SK-N-SH (cell line): ENCODE measurements at regions not wholly inside any gene's neighbourhood (a gene's known extent, or its start where the extent isn't known, plus 50 kb on each side); places are given as distances from the start of the nearest gene placed in this dataset.

Experiments used
- CTCF ChIP-seq: fragments of 200-600 bp; sonication (generic); IDR thresholded peaks from 2 replicates; pipeline ENCODE4 v1.6.1; 2017; ENCODE audit warnings: antibody characterized with exemption, mild to moderate bottlenecking, moderate library complexity
- EP300 ChIP-seq, 2 experiments: IDR thresholded peaks; 2 replicates each; pipeline versions ENCODE4 v1.4.0 to v1.6.1; 2012; ENCODE audit warnings: borderline replicate concordance in 1 of 2, low read depth in 1 of 2, low read length in 1 of 2
- EZH2phosphoT487 ChIP-seq: fragments of 200-600 bp; sonication (generic); IDR thresholded peaks from 2 replicates; pipeline ENCODE4 v1.6.1; 2017; ENCODE audit warnings: low read depth, mixed run types, mild to moderate bottlenecking, antibody characterized with exemption, moderate library complexity, borderline replicate concordance
- GATA2 ChIP-seq: sonication (generic); formaldehyde crosslinking; IDR thresholded peaks from 2 replicates; pipeline ENCODE4 v1.5.0; 2020; ENCODE audit warnings: mild to moderate bottlenecking, missing genetic modification reagents
- REST ChIP-seq: IDR thresholded peaks from 2 replicates; pipeline ENCODE4 v1.6.1; 2012; ENCODE audit warnings: mild to moderate bottlenecking, low read depth, low read length, moderate library complexity
- RFX5 ChIP-seq: IDR thresholded peaks from 2 replicates; pipeline ENCODE4 v1.6.1; 2012; ENCODE audit warnings: mild to moderate bottlenecking, improper control_type of control experiment, low read length
- RXRA ChIP-seq: IDR thresholded peaks from 2 replicates; pipeline ENCODE4 v1.4.0; 2012; ENCODE audit warnings: low read depth, mild to moderate bottlenecking, borderline replicate concordance
- SIN3A ChIP-seq: IDR thresholded peaks from 2 replicates; pipeline ENCODE4 v1.6.1; 2012; ENCODE audit warnings: low read depth, mild to moderate bottlenecking, low read length, moderate library complexity, borderline replicate concordance
- TEAD4 ChIP-seq: IDR thresholded peaks from 2 replicates; pipeline ENCODE4 v1.4.0; 2012; ENCODE audit warnings: mild to moderate bottlenecking, borderline replicate concordance; ENCODE audit not compliant: insufficient read depth
- YY1 ChIP-seq: IDR thresholded peaks from 2 replicates; pipeline ENCODE4 v1.4.0; 2012; ENCODE audit warnings: low read depth, mild to moderate bottlenecking
- TF ChIP-seq, protein P1 (sequence below): IDR thresholded peaks from 2 replicates; pipeline ENCODE4; 2012

- TF ChIP-seq CTCF (no peak), YY1 (no peak), RFX5 (no peak), GATA2 (no peak), REST (no peak), RXRA (no peak), EZH2phosphoT487 (no peak), EP300 (IDR thresholded peaks at IDR 0.05; ENCODE audit: borderline replicate concordance in 1 of 2, low read depth in 1 of 2, low read length in 1 of 2) (no peak), TEAD4 (no peak), SIN3A (no peak)
- TF ChIP-seq, protein P1, sequence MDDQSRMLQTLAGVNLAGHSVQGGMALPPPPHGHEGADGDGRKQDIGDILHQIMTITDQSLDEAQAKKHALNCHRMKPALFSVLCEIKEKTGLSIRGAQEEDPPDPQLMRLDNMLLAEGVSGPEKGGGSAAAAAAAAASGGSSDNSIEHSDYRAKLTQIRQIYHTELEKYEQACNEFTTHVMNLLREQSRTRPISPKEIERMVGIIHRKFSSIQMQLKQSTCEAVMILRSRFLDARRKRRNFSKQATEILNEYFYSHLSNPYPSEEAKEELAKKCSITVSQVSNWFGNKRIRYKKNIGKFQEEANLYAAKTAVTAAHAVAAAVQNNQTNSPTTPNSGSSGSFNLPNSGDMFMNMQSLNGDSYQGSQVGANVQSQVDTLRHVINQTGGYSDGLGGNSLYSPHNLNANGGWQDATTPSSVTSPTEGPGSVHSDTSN = no peak
Measured at GRCh38 chr6:77136086-77136485, 327.2 kb downstream of the HTR1B start.
